HEK293 (cell line): ENCODE measurements at regions not wholly inside any gene's neighbourhood (a gene's known extent, or its start where the extent isn't known, plus 50 kb on each side); places are given as distances from the start of the nearest gene placed in this dataset.

Experiments
- CTCF ChIA-PET: fragments of 350-600 bp; formaldehyde crosslinking; extraction: SDS; loops from one replicate; lab custom pipeline; 2021; ENCODE audit warnings: antibody characterized with exemption; lab: Yijun Ruan, JAX
- POLR2A ChIA-PET: fragments of 300-600 bp; formaldehyde crosslinking; extraction: SDS; loops from one replicate; lab custom pipeline; 2020; ENCODE audit warnings: antibody characterized with exemption, inconsistent platforms; lab: Yijun Ruan, JAX
- H3K27ac ChIP-seq: fragments of 200-500 bp; sonication (Bioruptor generic); 2 replicates; pipeline ENCODE4 v1.5.1; 2014; ENCODE audit warnings: low read depth, low read length, control low read depth, inconsistent platforms; ENCODE audit errors: extremely low read depth
- H3K36me3 ChIP-seq, 2 experiments: fragments of 200-500 bp in 1 of 2; sonication (Bioruptor generic) in 1 of 2; 1 replicate in 1 of 2; 2 replicates in 1 of 2; pipeline ENCODE4 v1.5.1; 2014 to 2017; ENCODE audit warnings: inconsistent platforms in 2 of 2, low read length in 2 of 2; ENCODE audit not compliant: control insufficient read depth in 2 of 2, insufficient read depth in 1 of 2
- H3K4me1 ChIP-seq: fragments of 200-500 bp; sonication (Bioruptor generic); 2 replicates; pipeline ENCODE4 v1.5.1; 2014; ENCODE audit warnings: mild to moderate bottlenecking, low read length, inconsistent platforms; ENCODE audit not compliant: control insufficient read depth, insufficient read depth
- H3K4me3 ChIP-seq: 2 replicates; pipeline ENCODE4 v1.5.1; 2011; ENCODE audit warnings: low read depth, mild to moderate bottlenecking, control low read depth, low read length, moderate library complexity
- H3K9me3 ChIP-seq: fragments of 200-500 bp; sonication (Bioruptor generic); 2 replicates; pipeline ENCODE4 v1.5.1; 2014; ENCODE audit warnings: low read depth, low read length, inconsistent platforms; ENCODE audit not compliant: control insufficient read depth, insufficient read depth
- BCL11A ChIP-seq: fragments of 450-650 bp; formaldehyde crosslinking; IDR thresholded peaks from 2 replicates; pipeline ENCODE4 v1.5.1; 2016; ENCODE audit warnings: low read depth, missing biosample characterization, missing genetic modification characterization
- HOXC10 ChIP-seq: sonication (generic); formaldehyde crosslinking; IDR thresholded peaks from 2 replicates; pipeline ENCODE4 v1.8.1; 2023; ENCODE audit warnings: mild to moderate bottlenecking, missing genetic modification reagents
- MZF1 ChIP-seq: fragments of 450-650 bp; formaldehyde crosslinking; IDR thresholded peaks from 2 replicates; pipeline ENCODE4 v1.5.1; 2017; ENCODE audit warnings: missing biosample characterization, missing genetic modification characterization, borderline replicate concordance
- REPIN1 ChIP-seq: fragments of 450-650 bp; formaldehyde crosslinking; IDR thresholded peaks from 2 replicates; pipeline ENCODE4 v1.5.1; 2017; ENCODE audit warnings: missing biosample characterization, missing genetic modification characterization, low read depth
- SETDB1 ChIP-seq: IDR thresholded peaks from one replicate; pipeline ENCODE4 v1.6.1; 2017; ENCODE audit warnings: mild to moderate bottlenecking, low read length, moderate library complexity, mixed read lengths; ENCODE audit not compliant: insufficient read length
- TRIM28 ChIP-seq: IDR thresholded peaks from 2 replicates; pipeline ENCODE4 v1.6.1; 2011; ENCODE audit warnings: low read length, control low read depth, borderline replicate concordance
- ZFP3 ChIP-seq: fragments of 450-650 bp; formaldehyde crosslinking; IDR thresholded peaks from 2 replicates; pipeline ENCODE4 v1.5.1; 2016; ENCODE audit warnings: low read depth, missing biosample characterization, missing genetic modification characterization
- ZIC2 ChIP-seq: fragments of 450-650 bp; formaldehyde crosslinking; IDR thresholded peaks from 2 replicates; pipeline ENCODE4 v1.5.1; 2016; ENCODE audit warnings: missing biosample characterization, missing genetic modification characterization
- ZNF138 ChIP-seq: fragments of 450-650 bp; formaldehyde crosslinking; IDR thresholded peaks from 2 replicates; pipeline ENCODE4 v1.5.1; 2016; ENCODE audit warnings: missing biosample characterization, missing genetic modification characterization, borderline replicate concordance
- ZNF140 ChIP-seq: fragments of 450-650 bp; formaldehyde crosslinking; IDR thresholded peaks from 2 replicates; pipeline ENCODE4 v1.5.1; 2016; ENCODE audit warnings: missing biosample characterization, missing genetic modification characterization
- ZNF169 ChIP-seq: fragments of 450-650 bp; formaldehyde crosslinking; IDR thresholded peaks from 2 replicates; pipeline ENCODE4 v1.5.1; 2016; ENCODE audit warnings: missing biosample characterization, missing genetic modification characterization
- ZNF239 ChIP-seq: fragments of 450-650 bp; formaldehyde crosslinking; IDR thresholded peaks from 2 replicates; pipeline ENCODE4 v1.5.1; 2016; ENCODE audit warnings: missing biosample characterization, missing genetic modification characterization
- ZNF354C ChIP-seq: fragments of 450-650 bp; formaldehyde crosslinking; IDR thresholded peaks from 2 replicates; pipeline ENCODE4 v1.5.1; 2016; ENCODE audit warnings: missing biosample characterization, missing genetic modification characterization, low read depth, borderline replicate concordance
- ZNF37A ChIP-seq: fragments of 450-650 bp; IDR thresholded peaks from 2 replicates; pipeline ENCODE4 v1.5.1; 2018; ENCODE audit warnings: missing biosample characterization, missing genetic modification characterization
- ZNF391 ChIP-seq: fragments of 450-650 bp; formaldehyde crosslinking; IDR thresholded peaks from 2 replicates; pipeline ENCODE4 v1.5.1; 2016; ENCODE audit warnings: low read depth, missing biosample characterization, missing genetic modification characterization, borderline replicate concordance
- ZNF416 ChIP-seq: fragments of 450-650 bp; formaldehyde crosslinking; IDR thresholded peaks from 2 replicates; pipeline ENCODE4 v1.5.1; 2016; ENCODE audit warnings: missing biosample characterization, missing genetic modification characterization
- ZNF449 ChIP-seq: fragments of 450-650 bp; formaldehyde crosslinking; IDR thresholded peaks from 2 replicates; pipeline ENCODE4 v1.5.1; 2017; ENCODE audit warnings: missing biosample characterization, mild to moderate bottlenecking, missing genetic modification characterization, moderate library complexity
- ZNF555 ChIP-seq: fragments of 450-650 bp; formaldehyde crosslinking; conservative IDR thresholded peaks from 2 replicates; pipeline ENCODE4 v1.5.1; 2017; ENCODE audit warnings: missing biosample characterization, mild to moderate bottlenecking, missing genetic modification characterization, inconsistent platforms
- ZNF645 ChIP-seq: fragments of 450-650 bp; formaldehyde crosslinking; IDR thresholded peaks from 2 replicates; pipeline ENCODE4; 2016; ENCODE audit warnings: missing biosample characterization, missing genetic modification characterization
- ZXDB ChIP-seq: fragments of 450-650 bp; formaldehyde crosslinking; IDR thresholded peaks from 2 replicates; pipeline ENCODE4 v1.5.1; 2016; ENCODE audit warnings: missing biosample characterization, missing genetic modification characterization
- TF ChIP-seq, protein P1 (sequence below): fragments of 450-650 bp; formaldehyde crosslinking; IDR thresholded peaks from 2 replicates; pipeline ENCODE4 v1.5.1; 2016; ENCODE audit warnings: missing biosample characterization, missing genetic modification characterization
- TF ChIP-seq, protein P2 (sequence below): fragments of 450-650 bp; formaldehyde crosslinking; IDR thresholded peaks from 2 replicates; pipeline ENCODE4 v1.5.1; 2016; ENCODE audit warnings: missing biosample characterization, missing genetic modification characterization
- TF ChIP-seq, protein P3 (sequence below): fragments of 450-650 bp; formaldehyde crosslinking; IDR thresholded peaks from 2 replicates; pipeline ENCODE4 v1.5.1; 2016; ENCODE audit warnings: missing biosample characterization, missing genetic modification characterization

- TF ChIP-seq BCL11A (tag by site-specific recombination): no peak
Observed at GRCh38 chr5:30768056-30768690, 425.3 kb upstream of the CDH6 start (continued).

DNA sequence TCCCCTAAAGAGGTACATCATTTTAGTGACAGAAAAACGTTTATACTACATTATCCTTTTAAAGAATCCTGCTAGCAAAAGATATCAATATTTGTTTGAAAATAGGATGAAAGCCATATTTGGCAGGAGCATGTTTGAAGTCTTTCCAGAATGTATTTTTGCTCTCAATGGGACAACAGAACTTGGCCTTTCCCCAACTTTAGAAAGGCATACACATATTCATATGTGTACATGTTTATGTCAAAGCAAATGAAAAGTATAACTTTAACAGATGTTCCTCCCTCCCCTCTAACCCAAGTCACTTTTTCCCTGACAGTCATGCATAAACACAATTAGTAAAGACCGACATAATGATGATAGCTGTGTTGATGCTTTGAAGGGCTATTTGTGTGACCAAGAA lies 427.8 kb upstream of the CDH6 start:
- no peak for TF ChIP-seq ZXDB (tag by site-specific recombination)
- TF ChIP-seq MZF1: no peak
- TF ChIP-seq ZNF416 (tag by site-specific recombination): no peak
- no peak for TF ChIP-seq ZNF140 (tag by site-specific recombination)
- TF ChIP-seq ZFP3: no peak
- TF ChIP-seq HOXC10 (CRISPR knock-in tag): no peak
- no peak for TF ChIP-seq ZNF555 (tag by site-specific recombination)
- no peak for TF ChIP-seq ZIC2 (tag by site-specific recombination)
- TF ChIP-seq, protein P1, sequence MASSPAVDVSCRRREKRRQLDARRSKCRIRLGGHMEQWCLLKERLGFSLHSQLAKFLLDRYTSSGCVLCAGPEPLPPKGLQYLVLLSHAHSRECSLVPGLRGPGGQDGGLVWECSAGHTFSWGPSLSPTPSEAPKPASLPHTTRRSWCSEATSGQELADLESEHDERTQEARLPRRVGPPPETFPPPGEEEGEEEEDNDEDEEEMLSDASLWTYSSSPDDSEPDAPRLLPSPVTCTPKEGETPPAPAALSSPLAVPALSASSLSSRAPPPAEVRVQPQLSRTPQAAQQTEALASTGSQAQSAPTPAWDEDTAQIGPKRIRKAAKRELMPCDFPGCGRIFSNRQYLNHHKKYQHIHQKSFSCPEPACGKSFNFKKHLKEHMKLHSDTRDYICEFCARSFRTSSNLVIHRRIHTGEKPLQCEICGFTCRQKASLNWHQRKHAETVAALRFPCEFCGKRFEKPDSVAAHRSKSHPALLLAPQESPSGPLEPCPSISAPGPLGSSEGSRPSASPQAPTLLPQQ (tag by site-specific recombination): no peak
- no peak for TF ChIP-seq ZNF354C
- TF ChIP-seq, protein P2, sequence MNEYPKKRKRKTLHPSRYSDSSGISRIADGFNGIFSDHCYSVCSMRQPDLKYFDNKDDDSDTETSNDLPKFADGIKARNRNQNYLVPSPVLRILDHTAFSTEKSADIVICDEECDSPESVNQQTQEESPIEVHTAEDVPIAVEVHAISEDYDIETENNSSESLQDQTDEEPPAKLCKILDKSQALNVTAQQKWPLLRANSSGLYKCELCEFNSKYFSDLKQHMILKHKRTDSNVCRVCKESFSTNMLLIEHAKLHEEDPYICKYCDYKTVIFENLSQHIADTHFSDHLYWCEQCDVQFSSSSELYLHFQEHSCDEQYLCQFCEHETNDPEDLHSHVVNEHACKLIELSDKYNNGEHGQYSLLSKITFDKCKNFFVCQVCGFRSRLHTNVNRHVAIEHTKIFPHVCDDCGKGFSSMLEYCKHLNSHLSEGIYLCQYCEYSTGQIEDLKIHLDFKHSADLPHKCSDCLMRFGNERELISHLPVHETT (tag by site-specific recombination): no peak
- TF ChIP-seq ZNF169: no peak
- no peak for TF ChIP-seq ZNF391
- no peak for TF ChIP-seq TRIM28
- POLR2A ChIA-PET: no interaction called here
- H3K9me3 ChIP-seq: no peaks in the 10 kb centered on the region
- CTCF ChIA-PET: interaction anchor here (0.9 kb wide), 1 partner anchor 723 kb away, joined by 3 read pairs; no protein-coding TSS in a partner anchor
- no peaks in the 10 kb centered on the region for H3K4me1 ChIP-seq
- H3K4me3 ChIP-seq: no peak overlapping the region
- H3K36me3 ChIP-seq: no peaks in the 10 kb centered on the region
- no peak overlapping the region for H3K27ac ChIP-seq

DNA sequence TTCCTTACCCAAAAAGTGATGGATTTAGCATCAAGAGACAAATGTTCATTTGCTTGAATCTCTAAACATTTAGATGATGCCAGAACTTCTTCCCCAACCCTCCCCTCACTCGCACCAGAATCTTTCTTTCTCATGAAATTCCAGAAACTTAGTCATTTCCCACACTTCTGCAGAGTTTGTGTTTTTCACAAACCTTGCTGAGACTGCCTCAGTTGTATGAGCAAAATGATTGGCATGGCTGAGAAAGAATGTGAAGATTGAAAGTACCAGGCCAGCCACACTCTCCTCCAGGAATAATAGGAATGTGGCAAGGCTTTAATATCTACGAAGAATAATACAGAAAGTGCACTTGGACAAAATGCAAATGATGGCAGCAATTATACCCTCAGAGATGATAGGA lies 428.3 kb upstream of the CDH6 start:
- H3K9me3 ChIP-seq: no peaks in the 10 kb centered on the region
- TF ChIP-seq ZNF37A (tag by site-specific recombination): no peak
- H3K36me3 ChIP-seq: no peaks in the 10 kb centered on the region
- no peak overlapping the region for H3K27ac ChIP-seq
- no peak overlapping the region for H3K4me3 ChIP-seq
- POLR2A ChIA-PET: no interaction called here
- no peaks in the 10 kb centered on the region for H3K4me1 ChIP-seq
- CTCF ChIA-PET: interaction anchor here (0.9 kb wide), 1 partner anchor 723 kb away, joined by 3 read pairs; no protein-coding TSS in a partner anchor

DNA sequence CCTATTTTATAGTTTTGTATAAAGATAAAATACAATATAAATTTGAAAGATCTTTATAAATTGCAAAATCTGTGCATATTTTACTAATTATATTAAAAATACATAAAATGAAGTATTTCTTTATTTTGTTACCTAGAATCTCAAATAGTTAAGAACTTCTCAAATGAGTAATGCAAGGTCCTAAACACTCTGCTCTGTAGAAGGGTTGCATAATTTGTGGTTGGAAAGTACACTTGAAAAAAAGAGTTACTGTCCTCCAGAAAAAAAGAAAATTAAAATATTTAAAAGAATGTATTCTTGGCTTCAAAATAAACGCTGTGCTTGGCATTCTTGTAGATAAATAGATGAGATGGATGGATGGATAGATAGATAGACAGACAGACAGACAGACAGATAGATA lies 428.8 kb upstream of the CDH6 start:
- H3K4me3 ChIP-seq: no peak overlapping the region
- H3K4me1 ChIP-seq: no peaks in the 10 kb centered on the region
- ChIA-PET CTCF (no interaction called here), POLR2A (no interaction called here)
- no peak overlapping the region for H3K27ac ChIP-seq
- H3K9me3 ChIP-seq: no peaks in the 10 kb centered on the region
- no peaks in the 10 kb centered on the region for H3K36me3 ChIP-seq
- TF ChIP-seq REPIN1 (no peak), SETDB1 (no peak), ZNF645 (tag by site-specific recombination) (no peak), ZNF416 (tag by site-specific recombination) (no peak), ZIC2 (tag by site-specific recombination) (no peak), ZNF138 (tag by site-specific recombination) (no peak), ZNF239 (tag by site-specific recombination) (no peak), ZNF449 (no peak)
- TF ChIP-seq, protein P3, sequence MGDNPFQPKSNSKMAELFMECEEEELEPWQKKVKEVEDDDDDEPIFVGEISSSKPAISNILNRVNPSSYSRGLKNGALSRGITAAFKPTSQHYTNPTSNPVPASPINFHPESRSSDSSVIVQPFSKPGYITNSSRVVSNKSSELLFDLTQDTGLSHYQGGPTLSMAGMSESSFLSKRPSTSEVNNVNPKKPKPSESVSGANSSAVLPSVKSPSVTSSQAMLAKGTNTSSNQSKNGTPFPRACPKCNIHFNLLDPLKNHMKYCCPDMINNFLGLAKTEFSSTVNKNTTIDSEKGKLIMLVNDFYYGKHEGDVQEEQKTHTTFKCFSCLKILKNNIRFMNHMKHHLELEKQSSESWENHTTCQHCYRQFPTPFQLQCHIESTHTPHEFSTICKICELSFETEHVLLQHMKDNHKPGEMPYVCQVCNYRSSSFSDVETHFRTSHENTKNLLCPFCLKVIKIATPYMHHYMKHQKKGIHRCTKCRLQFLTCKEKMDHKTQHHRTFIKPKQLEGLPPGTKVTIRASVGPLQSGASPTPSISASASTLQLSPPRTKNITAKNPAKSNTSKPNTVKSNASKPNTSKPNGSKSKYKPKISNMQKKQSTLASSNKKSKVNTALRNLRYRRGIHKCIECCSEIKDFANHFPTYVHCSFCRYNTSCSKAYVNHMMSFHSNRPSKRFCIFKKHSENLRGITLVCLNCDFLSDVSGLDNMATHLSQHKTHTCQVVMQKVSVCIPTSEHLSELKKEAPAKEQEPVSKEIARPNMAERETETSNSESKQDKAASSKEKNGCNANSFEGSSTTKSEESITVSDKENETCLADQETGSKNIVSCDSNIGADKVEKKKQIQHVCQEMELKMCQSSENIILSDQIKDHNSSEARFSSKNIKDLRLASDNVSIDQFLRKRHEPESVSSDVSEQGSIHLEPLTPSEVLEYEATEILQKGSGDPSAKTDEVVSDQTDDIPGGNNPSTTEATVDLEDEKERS (tag by site-specific recombination): no peak
